ENCODE measurements at regions not wholly inside any gene's neighbourhood (a gene's known extent, or its start where the extent isn't known, plus 50 kb on each side); places are given as distances from the start of the nearest gene placed in this dataset.

DNA sequence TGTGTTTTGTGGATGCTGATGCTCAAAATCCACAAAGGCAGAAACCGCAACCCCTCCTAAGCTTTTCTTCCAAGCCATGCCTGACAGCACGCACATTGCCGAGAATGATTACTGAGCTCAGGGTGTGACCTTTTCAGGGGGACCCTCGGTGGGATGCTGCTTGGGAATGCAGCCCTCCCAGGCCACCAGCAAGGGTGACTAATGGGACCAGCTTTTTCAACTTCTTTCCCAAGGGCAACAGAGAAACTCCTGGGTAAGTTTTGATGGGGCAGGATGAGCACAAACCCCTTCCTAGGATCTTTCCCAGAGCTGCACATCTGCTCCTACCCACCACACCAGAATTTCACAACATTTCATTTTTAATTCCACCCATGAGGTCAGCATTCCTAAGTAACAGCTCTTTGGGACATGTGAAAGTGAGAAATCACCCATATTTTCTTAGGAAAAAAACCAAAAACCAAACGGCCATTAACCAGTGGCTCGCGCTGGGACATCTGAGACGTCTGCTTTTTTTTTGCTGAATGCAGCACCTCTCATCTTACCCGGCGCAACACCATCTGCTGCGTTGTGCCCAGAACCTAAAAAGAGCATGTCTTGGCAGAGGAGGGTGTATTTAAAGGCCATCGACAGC, 119.0 kb downstream of the ARL4C start:
- TF ChIP-seq, protein P1, sequence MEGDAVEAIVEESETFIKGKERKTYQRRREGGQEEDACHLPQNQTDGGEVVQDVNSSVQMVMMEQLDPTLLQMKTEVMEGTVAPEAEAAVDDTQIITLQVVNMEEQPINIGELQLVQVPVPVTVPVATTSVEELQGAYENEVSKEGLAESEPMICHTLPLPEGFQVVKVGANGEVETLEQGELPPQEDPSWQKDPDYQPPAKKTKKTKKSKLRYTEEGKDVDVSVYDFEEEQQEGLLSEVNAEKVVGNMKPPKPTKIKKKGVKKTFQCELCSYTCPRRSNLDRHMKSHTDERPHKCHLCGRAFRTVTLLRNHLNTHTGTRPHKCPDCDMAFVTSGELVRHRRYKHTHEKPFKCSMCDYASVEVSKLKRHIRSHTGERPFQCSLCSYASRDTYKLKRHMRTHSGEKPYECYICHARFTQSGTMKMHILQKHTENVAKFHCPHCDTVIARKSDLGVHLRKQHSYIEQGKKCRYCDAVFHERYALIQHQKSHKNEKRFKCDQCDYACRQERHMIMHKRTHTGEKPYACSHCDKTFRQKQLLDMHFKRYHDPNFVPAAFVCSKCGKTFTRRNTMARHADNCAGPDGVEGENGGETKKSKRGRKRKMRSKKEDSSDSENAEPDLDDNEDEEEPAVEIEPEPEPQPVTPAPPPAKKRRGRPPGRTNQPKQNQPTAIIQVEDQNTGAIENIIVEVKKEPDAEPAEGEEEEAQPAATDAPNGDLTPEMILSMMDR (conservative IDR thresholded peaks at IDR 0.05; ENCODE audit: control insufficient read depth, insufficient read depth, low read depth, low read length) = no peak
- no peak overlapping the region for H3K4me3 ChIP-seq (ENCODE audit: control insufficient read depth, low read depth, low read length)
- peak; percentile 89 for DNase-seq (ENCODE audit: low read depth)

DNA sequence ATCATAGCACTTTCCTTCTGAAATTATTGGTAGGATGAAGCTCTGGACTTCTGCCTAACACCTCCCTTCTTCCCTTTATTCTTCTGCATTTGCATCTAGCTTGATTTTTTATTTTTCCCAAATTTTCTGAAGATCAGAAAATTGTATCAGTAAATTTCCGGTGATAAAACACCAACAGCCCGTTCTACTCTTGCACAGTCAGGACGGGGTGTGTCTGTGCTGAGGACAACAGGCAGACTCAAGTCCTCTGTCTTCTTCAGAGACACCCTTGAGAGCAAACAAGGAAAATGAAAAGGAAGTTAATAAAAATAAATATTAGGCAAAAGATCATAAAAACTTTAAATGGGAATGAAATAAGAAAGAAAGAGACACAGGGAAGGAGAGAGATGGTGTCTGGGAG, 120.7 kb downstream of the ARL4C start:
- TF ChIP-seq, protein P1 (conservative IDR thresholded peaks at IDR 0.05; ENCODE audit: control insufficient read depth, insufficient read depth, low read depth, low read length) = no peak
- H3K4me3 ChIP-seq (ENCODE audit: control insufficient read depth, low read depth, low read length) = no peak overlapping the region
- DNase-seq (ENCODE audit: low read depth) = no peak

DNA sequence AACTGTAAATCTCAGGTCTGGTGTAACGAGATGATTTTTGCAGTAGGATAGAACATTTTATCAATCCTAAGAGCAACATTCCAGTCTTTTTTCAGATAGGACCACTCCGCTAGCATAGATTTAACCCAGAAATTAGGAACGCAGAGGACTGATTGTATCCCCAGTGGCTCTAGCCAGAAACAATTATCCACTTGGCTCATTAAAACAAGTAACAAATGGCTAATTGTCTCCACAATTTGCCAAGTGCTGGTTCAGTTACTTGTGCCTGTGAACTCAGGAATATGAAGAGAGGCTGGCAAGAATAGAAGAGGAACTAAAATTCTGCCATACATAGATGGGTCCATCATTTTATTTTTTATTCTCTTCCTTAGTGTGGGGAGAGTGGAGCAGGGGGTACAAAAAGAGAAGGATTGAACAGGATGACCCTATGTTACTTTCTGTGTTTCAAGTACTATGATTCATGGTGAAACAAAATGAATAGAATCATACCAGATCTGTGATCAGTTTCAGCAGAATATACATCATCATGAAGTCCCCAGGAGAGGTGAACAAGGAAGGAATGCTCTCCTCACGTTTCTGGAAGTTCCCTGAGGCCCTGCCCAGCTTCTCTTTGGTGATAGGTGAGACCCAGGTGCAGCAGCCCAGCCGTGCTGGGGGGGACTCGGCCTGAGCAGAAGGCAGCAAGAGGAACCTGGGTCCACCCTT, 121.6 kb downstream of the ARL4C start:
- TF ChIP-seq, protein P1 (conservative IDR thresholded peaks at IDR 0.05; ENCODE audit: control insufficient read depth, insufficient read depth, low read depth, low read length) = no peak
- no peak overlapping the region for H3K4me3 ChIP-seq (ENCODE audit: control insufficient read depth, low read depth, low read length)
- DNase-seq (ENCODE audit: low read depth) = no peak

DNA sequence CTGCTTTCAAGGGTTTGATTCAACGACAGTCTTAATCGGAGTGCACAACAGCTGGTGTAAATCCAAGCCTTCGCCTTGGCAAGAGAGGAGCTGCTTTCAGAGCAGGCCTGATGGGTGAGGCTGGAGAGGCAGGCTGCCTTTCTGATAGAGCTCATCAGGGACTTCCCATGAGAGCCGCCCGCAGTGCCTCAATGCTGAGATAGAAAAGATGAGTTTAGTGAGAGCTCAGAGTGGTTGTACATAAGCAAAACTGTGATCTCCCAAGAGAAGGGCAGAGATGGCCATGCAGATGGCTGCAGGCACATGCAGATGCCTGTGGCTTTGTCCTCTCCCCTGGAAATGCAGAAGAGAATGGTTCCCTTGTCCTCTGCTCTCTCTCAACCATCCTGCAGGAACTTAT, 122.1 kb downstream of the ARL4C start:
- no peak overlapping the region for H3K4me3 ChIP-seq (ENCODE audit: control insufficient read depth, low read depth, low read length)
- TF ChIP-seq, protein P1 (conservative IDR thresholded peaks at IDR 0.05; ENCODE audit: control insufficient read depth, insufficient read depth, low read depth, low read length) = no peak
- DNase-seq (ENCODE audit: low read depth) = no peak

DNA sequence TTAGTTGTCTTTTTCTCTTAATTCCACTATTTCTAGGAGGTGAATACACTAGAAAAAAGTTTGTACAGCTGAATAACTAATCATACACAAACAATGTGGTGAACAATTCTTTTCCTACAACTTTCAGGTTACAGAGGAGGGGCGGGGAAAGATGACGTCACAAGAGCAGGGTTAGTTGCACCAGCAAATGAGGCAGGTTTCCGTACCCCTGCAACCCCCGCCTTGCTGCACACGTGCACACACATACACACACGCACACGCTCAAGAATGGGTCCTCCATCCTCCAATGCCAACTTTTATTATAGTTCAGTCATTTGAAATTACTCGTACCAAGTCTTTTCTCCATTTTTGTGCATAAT, 122.8 kb downstream of the ARL4C start:
- DNase-seq (ENCODE audit: low read depth) = no peak
- no peak overlapping the region for H3K4me3 ChIP-seq (ENCODE audit: control insufficient read depth, low read depth, low read length)
- TF ChIP-seq, protein P1 (conservative IDR thresholded peaks at IDR 0.05; ENCODE audit: control insufficient read depth, insufficient read depth, low read depth, low read length) = no peak

DNA sequence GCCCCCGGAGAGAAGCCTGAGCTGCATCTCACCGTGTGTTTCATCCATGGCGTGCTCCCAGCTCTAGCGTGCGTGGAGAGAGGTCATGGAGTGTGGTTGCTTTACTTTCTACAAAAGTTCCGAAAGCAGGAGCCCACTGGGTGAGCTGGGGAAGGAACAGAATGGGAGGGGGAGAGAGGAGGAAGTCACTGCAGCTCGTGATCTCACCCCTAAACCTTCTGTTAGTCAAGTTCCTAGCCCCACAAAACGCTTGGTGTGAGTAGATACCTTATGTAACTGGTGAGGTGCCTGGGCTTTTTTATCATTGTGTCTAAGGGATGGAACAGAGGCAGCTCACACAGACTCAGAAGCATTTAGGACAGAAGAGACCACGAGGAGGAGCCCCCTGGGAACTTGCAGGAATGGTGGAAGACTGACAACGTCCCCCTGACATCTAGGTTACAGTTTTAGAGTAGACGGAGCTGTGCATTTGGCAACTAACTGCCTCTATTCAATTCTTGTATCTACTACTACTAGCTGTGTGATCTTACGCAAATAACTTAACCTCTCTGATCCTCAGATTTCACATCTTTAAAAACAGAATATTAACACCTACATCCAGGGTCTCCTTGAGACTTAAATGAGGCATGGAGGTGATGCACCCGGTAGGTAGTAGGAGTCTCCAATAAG, 123.3 kb downstream of the ARL4C start:
- TF ChIP-seq, protein P1 (conservative IDR thresholded peaks at IDR 0.05; ENCODE audit: control insufficient read depth, insufficient read depth, low read depth, low read length) = no peak
- no peak for DNase-seq (ENCODE audit: low read depth)
- no peak overlapping the region for H3K4me3 ChIP-seq (ENCODE audit: control insufficient read depth, low read depth, low read length)

Measured in fibroblast of mammary gland (primary cell).